Muscle of back (tissue), 3 donors: ENCODE measurements at regions not wholly inside any gene's neighbourhood (a gene's known extent, or its start where the extent isn't known, plus 50 kb on each side); places are given as distances from the start of the nearest gene placed in this dataset.
"Not testable (repeated sequence)": the region's sequence is repeated elsewhere in the genome, so short reads cannot be mapped to it uniquely, and the experiment has no call there.

Experiments
- DNase-seq, 3 donors: peaks; one replicate each; pipeline versions ENCODE4 v3.0.0 to v3.0.0-alpha.2; 2013

GRCh38 chr2:132318481-132318880 is 98.1 kb upstream of the GPR39 start:
- not testable (repeated sequence) for DNase-seq

GRCh38 chr2:132324005-132324404 is 92.6 kb upstream of the GPR39 start:
- not testable (repeated sequence) for DNase-seq

- DNase-seq = not testable (repeated sequence)
Observed at GRCh38 chr2:132332345-132333033, 84.1 kb upstream of the GPR39 start.

GRCh38 chr2:132337135-132337534 is 79.5 kb upstream of the GPR39 start:
- not testable (repeated sequence) for DNase-seq

- not testable (repeated sequence) for DNase-seq
Observed at GRCh38 chr2:132337844-132338243, 78.8 kb upstream of the GPR39 start.

GRCh38 chr2:132347041-132347780 is 69.4 kb upstream of the GPR39 start:
- DNase-seq = peak; percentile 75 to 88 (median 79)

GRCh38 chr2:132349092-132349687 is 67.4 kb upstream of the GPR39 start:
- DNase-seq = peak in 2 of 3 donors; percentile 19 to 36

GRCh38 chr2:132351668-132352067 is 64.9 kb upstream of the GPR39 start:
- not testable (repeated sequence) for DNase-seq

- DNase-seq = peak in 2 of 3 donors; percentile 43 to 59
Observed at GRCh38 chr2:132352481-132353001, 64.1 kb upstream of the GPR39 start.

GRCh38 chr2:132353380-132353779 is 63.2 kb upstream of the GPR39 start:
- DNase-seq = not testable (repeated sequence)

- not testable (repeated sequence) for DNase-seq
Observed at GRCh38 chr2:132360964-132361363, 55.6 kb upstream of the GPR39 start.

- not testable (repeated sequence) for DNase-seq
Observed at GRCh38 chr2:132361498-132361897, 55.1 kb upstream of the GPR39 start.

GRCh38 chr2:132363352-132363751 is 53.3 kb upstream of the GPR39 start:
- not testable (repeated sequence) for DNase-seq

GRCh38 chr2:132365963-132366362 is 50.6 kb upstream of the GPR39 start:
- DNase-seq = not testable (repeated sequence)

- no peak for DNase-seq
Observed at GRCh38 chr2:132366421-132367180, 50.0 kb upstream of the GPR39 start.
